M059J (cell line): ENCODE measurements at regions not wholly inside any gene's neighbourhood (a gene's known extent, or its start where the extent isn't known, plus 50 kb on each side); places are given as distances from the start of the nearest gene placed in this dataset.

ENCODE experiments used
- DNase-seq: peaks from one replicate; pipeline ENCODE4 v3.0.0-alpha.2; 2012; ENCODE audit warnings: low read depth

- DNase-seq = no peak
Measured at GRCh38 chr3:162122405-162122804, 625.8 kb downstream of the OTOL1 start.

DNA sequence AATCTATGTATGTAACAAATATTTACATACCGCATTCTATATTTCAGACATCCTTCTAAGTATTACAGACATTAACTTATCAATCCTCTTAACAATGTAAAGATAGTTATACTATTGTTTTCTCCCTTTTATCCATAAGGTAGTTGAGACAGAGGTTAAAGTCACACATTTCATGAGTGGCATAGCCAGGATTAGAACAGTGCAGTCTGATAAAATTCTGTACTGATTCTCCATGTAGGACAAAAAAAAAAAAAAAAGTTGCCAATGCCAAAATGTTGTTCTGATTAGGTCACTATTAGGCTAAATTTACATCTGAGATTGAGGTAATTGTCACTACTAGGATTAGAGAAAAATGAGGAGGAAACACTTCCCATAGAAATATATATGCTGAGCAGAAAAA lies 629.2 kb downstream of the OTOL1 start:
- no peak for DNase-seq

GRCh38 chr3:162130582-162130981 lies 634.0 kb downstream of the OTOL1 start:
- no peak for DNase-seq

- no peak for DNase-seq
Measured at GRCh38 chr3:162132981-162133380, 636.4 kb downstream of the OTOL1 start.

DNA sequence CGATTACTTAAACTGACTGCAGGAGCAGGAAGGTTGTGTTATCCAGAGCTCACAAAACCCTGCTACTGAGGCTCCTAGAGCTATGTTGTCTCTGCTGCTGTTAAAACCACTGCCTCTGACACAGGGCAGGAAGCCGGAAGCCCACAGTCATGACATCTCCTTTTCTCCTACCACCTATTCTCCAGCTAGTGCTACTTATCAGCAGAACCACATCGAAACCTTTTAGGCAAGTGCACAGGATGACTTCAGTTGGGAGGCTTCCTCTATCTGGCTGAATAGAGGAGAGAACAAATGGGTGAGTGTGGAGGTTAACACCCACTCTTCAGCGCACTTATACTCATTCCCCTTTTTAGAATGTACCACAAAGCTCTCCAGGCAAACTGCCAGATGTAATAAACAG lies 638.0 kb downstream of the OTOL1 start:
- peak; percentile 30 for DNase-seq

- no peak for DNase-seq
Measured at GRCh38 chr3:162136136-162136535, 639.5 kb downstream of the OTOL1 start.

GRCh38 chr3:162138509-162138908 lies 641.9 kb downstream of the OTOL1 start:
- peak; percentile 18 for DNase-seq

DNA sequence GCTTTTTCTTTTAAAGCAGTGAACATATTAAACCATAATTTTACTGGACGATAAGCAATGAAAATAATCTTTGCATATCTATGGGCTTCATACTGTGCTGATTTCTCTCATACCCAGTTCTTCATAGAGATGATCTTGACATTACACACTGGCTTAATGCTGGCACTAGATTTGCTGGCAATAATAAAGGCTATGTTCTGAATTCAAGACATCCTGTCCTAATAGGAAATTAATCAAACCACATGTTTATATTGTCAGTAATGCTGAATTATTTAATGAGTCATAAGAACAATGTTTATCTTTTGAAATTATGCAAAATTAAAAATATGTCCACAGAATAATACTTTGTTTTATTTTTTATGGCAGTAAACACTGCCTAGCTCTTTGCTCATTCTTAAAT lies 643.2 kb downstream of the OTOL1 start:
- DNase-seq = no peak

- peak; percentile 45 for DNase-seq
Measured at GRCh38 chr3:162141272-162141791, 644.7 kb downstream of the OTOL1 start.

DNA sequence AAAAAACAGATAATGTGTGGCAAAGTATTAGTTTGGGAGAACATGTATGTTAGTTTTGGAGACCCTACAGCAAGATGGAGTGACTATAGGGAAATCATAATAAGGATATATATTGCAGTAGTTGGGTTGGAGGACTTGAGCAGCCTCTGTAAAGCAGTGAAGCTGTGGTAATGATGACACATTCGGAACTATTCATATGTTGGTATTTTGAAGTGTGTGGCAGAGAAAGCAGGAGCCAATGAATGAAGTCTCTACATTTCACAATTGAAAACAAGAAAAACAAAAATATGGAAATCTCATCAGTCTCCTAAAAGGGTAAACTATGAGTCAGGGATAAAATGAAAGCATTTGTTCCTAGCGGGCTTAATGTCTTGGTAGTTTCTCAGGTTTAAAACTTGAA lies 645.9 kb downstream of the OTOL1 start:
- DNase-seq = peak; percentile 63

GRCh38 chr3:162143180-162143579 lies 646.6 kb downstream of the OTOL1 start:
- DNase-seq = no peak

- DNase-seq = no peak
Measured at GRCh38 chr3:162147996-162148395, 651.4 kb downstream of the OTOL1 start.

DNA sequence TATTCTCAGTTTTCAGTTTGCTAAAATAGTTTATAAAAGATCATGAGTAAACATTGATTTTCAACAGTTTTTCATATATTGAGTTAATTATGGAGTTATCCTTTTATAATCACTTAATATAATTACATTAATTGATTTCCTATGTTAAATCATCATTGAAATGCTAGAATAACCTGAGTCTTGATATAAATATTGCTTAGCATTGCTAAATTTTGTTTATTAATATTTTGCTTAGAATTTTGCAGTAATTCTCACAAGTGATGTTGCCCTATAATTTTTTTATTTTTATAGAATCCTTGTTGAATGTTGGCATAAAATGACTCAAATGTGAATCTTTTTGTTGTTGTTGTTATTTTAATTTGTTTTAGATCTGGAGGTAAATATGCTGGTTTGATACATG lies 654.2 kb downstream of the OTOL1 start:
- DNase-seq = no peak

- DNase-seq = no peak
Measured at GRCh38 chr3:162152636-162153035, 656.0 kb downstream of the OTOL1 start.

- DNase-seq = no peak
Measured at GRCh38 chr3:162161595-162161994, 665.0 kb downstream of the OTOL1 start.

DNA sequence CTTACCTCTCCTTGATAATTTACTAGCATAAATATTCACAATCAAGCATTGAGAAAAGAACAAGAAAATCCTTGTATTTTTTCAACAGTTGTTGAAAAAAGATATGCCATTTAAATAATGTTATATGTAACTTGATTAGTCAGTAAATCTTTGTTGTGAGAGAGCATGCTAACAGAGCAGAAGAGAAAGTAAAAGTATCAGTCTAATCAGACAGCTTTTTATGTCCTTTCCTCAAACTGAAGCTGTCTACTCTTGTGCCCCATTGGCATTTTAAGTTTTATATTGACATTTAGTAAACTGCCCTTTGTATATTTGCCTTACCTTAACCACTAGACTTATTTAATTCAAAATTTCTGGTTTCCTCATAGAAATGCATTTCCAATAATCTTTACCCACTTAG lies 668.7 kb downstream of the OTOL1 start:
- DNase-seq = no peak

DNA sequence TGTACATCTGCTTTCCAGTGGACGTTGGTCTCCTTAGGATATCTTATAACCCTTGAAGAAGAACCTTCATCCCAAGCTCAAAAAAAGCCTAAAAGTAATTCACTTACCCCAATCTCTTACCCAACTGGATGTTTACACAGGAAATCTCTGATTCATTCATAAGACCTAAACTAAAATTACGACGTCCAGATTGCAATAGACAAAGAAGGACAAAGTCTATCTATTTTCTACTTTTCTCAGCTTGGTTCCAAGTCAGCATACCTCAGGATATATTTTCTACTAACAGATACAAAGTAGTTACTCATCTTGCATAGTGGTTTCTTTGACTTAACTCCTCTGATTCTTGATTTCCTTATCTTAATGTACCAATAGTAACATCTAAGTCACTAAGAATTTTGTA lies 669.9 kb downstream of the OTOL1 start:
- DNase-seq = no peak

- DNase-seq = no peak
Measured at GRCh38 chr3:162168715-162169114, 672.1 kb downstream of the OTOL1 start.

DNA sequence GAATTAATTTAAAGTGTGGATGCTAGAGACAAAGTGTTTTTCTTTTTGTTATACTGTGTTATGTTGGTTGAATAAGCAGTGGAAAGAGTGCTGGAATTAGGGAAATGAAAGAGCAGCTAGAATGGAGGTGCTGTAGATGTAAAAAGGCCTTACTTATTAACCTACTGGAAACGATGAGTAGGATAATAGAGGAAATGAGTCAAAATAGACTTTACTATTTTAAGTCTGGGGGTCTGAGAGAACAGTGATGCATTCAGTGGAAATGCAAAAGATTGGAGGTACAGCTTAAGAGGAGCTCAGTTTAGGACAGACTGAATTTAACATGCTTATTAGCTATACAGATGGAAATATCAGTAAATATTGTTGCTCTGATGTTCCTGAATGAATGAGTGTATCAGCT lies 674.0 kb downstream of the OTOL1 start:
- DNase-seq = peak; percentile 52

DNA sequence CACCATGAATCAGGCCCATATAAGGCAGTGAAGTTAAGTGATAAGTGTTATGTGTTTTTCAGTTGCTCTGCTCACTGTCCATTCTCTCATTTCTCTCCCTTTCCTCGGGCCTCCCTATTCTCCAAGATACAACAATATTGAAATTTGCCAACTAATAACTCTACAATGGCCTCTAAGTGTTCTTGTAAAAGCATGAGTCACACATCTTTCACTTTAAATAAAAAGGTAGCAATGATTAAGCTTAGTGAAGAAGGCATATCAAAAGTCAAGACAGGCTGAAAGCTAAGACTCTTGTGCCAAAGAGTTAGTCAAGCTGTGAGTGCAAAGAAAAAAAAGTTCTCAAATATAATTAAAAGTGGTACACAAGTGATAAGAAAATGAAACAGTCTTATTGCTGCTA lies 675.4 kb downstream of the OTOL1 start:
- peak; percentile 37 for DNase-seq

DNA sequence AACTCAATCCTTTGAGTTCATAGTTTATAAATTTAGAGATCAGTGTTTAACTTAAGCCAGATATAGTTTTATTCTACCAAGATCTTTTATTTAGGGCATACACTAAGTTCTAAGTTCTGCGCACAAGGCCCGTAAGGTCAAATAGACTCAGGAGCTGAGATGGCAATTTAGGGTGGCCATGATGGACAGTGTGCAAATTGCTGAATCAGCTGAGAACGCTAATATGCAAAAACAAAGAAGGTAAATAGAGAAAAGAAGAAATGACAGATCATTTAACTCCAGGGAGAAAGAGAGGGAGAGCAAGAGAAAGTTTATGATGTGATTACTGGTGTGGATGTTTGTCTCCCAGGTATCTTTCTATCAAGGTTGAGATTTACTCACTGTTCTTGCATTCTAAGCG lies 678.5 kb downstream of the OTOL1 start:
- DNase-seq = no peak

DNA sequence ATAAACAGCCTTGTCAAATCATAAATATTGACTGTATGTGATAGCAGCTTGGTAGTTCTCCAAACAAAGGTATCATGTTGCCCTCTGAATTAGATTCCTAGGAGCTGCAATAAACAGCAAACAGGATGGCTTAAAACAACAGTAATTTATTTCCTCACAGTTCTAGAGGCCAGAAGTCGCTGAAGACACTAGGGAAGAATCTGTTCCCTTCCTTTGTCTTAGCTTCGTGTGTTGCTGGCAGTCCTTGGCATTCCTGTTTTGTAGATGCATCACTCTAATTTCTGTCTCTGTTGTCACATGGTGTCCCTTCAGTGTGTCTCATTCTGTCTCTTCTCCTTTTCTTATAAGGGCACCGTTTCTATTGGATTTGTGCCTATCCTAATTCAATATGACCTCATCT lies 679.3 kb downstream of the OTOL1 start:
- DNase-seq = no peak

DNA sequence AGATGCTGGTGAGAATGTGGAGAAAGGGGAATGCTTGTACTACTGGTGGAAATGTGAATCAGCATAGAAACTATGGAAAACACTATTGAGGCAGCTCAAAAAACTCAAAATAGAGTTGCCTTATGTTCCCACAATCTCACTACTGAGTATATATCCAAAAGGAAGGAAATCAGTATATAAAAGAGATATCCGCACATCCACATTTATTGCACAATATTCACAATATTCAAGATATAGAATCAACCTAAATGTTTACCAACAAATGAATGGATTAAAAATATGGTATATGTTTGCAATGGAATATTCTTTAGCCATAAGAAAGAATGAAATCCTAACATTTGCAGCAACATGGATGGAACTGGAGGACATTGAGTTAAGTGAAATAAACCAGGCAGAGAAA lies 686.8 kb downstream of the OTOL1 start:
- no peak for DNase-seq

- DNase-seq = no peak
Measured at GRCh38 chr3:162192340-162193029, 695.9 kb downstream of the OTOL1 start.
